SK-N-SH (cell line): ENCODE measurements at regions not wholly inside any gene's neighbourhood (a gene's known extent, or its start where the extent isn't known, plus 50 kb on each side); places are given as distances from the start of the nearest gene placed in this dataset.

Source experiments
- CTCF ChIA-PET: fragments of 300-600, 350-600 bp; formaldehyde crosslinking; extraction: SDS; loops from one replicate; lab custom pipeline; 2021; lab: Yijun Ruan, JAX
- POLR2A ChIA-PET: fragments of 350-600 bp; sonication (Branson Sonifier 250); formaldehyde crosslinking; extraction: SDS; loops from one replicate; lab custom pipeline; 2020; ENCODE audit warnings: antibody characterized with exemption, inconsistent platforms; lab: Yijun Ruan, JAX
- DNase-seq: peaks from one replicate; pipeline ENCODE4 v3.0.0; 2012
- H2AFZ ChIP-seq: fragments of 200-600 bp; sonication (generic); 2 replicates; pipeline ENCODE4 v1.8.1; 2016; ENCODE audit warnings: antibody characterized with exemption, mild to moderate bottlenecking, low read depth
- H3F3A ChIP-seq: fragments of 200-600 bp; sonication (generic); replicated peaks from 2 replicates; pipeline ENCODE3; 2016; ENCODE audit warnings: antibody characterized with exemption, mild to moderate bottlenecking; ENCODE audit not compliant: insufficient read depth
- H3K27ac ChIP-seq, 2 experiments: fragments of 200-500 bp in 1 of 2; fragments of 200-600 bp in 1 of 2; sonication (Bioruptor generic) in 1 of 2; sonication (generic), shearing (Covaris generic) in 1 of 2; 2 replicates each; pipeline versions ENCODE4 v1.5.1 to v1.6.1; 2014 to 2016; ENCODE audit warnings: low read depth in 2 of 2, inconsistent platforms in 1 of 2, low read length in 1 of 2, mild to moderate bottlenecking in 1 of 2, mixed read lengths in 1 of 2
- H3K27me3 ChIP-seq: fragments of 200-600 bp; sonication (generic), shearing (Covaris generic); 2 replicates; pipeline ENCODE4 v1.6.1; 2016; ENCODE audit warnings: mixed run types; ENCODE audit not compliant: insufficient read depth
- H3K36me3 ChIP-seq, 2 experiments: fragments of 200-500 bp in 1 of 2; fragments of 200-600 bp in 1 of 2; sonication (Bioruptor generic) in 1 of 2; sonication (generic) in 1 of 2; replicated peaks in 1 of 2; 2 replicates each; pipeline versions ENCODE3 to v1.5.1; 2014 to 2016; ENCODE audit warnings: low read length in 1 of 2, mild to moderate bottlenecking in 1 of 2; ENCODE audit not compliant: insufficient read depth in 2 of 2, control insufficient read depth in 1 of 2
- H3K4me1 ChIP-seq, 2 experiments: fragments of 200-500 bp in 1 of 2; fragments of 200-600 bp in 1 of 2; sonication (Bioruptor generic) in 1 of 2; sonication (generic), shearing (Covaris generic) in 1 of 2; 2 replicates each; pipeline versions ENCODE4 v1.5.1 to v1.6.1; 2014 to 2016; ENCODE audit warnings: low read depth in 1 of 2, low read length in 1 of 2, mixed run types in 1 of 2; ENCODE audit not compliant: insufficient read depth in 2 of 2, control insufficient read depth in 1 of 2
- H3K4me2 ChIP-seq: fragments of 200-600 bp; sonication (generic), shearing (Covaris generic); 2 replicates; pipeline ENCODE4 v1.6.1; 2017; ENCODE audit warnings: mixed run types
- H3K4me3 ChIP-seq, 2 experiments: fragments of 200-500 bp in 1 of 2; fragments of 200-600 bp in 1 of 2; sonication (Bioruptor generic) in 1 of 2; sonication (generic), shearing (Covaris generic) in 1 of 2; 2 replicates each; pipeline versions ENCODE4 v1.5.1 to v1.8.1; 2014 to 2016; ENCODE audit warnings: low read depth in 2 of 2, inconsistent platforms in 1 of 2, low read length in 1 of 2, mild to moderate bottlenecking in 1 of 2, mixed read lengths in 1 of 2, moderate library complexity in 1 of 2
- H3K79me2 ChIP-seq: fragments of 200-600 bp; sonication (generic); 2 replicates; pipeline ENCODE4 v1.8.1; 2017; ENCODE audit warnings: mild to moderate bottlenecking; ENCODE audit not compliant: insufficient read depth
- H3K9ac ChIP-seq: fragments of 200-600 bp; sonication (generic); 2 replicates; pipeline ENCODE4 v1.6.1; 2017; ENCODE audit warnings: mixed run types
- H3K9me2 ChIP-seq: fragments of 200-600 bp; sonication (generic); 2 replicates; pipeline ENCODE4 v1.6.1; 2017; ENCODE audit warnings: mixed run types
- H3K9me3 ChIP-seq: fragments of 200-600 bp; sonication (generic); 2 replicates; pipeline ENCODE4 v1.6.1; 2017; ENCODE audit warnings: mixed run types, mild to moderate bottlenecking, moderate library complexity
- H4K20me1 ChIP-seq: fragments of 200-600 bp; sonication (generic); 2 replicates; pipeline ENCODE4 v1.6.1; 2017; ENCODE audit warnings: mild to moderate bottlenecking, mixed run types; ENCODE audit not compliant: insufficient read depth
- EZH2phosphoT487 ChIP-seq: fragments of 200-600 bp; sonication (generic); IDR thresholded peaks from 2 replicates; pipeline ENCODE4 v1.6.1; 2017; ENCODE audit warnings: low read depth, mixed run types, mild to moderate bottlenecking, antibody characterized with exemption, moderate library complexity, borderline replicate concordance
- FOSL2 ChIP-seq: IDR thresholded peaks from 2 replicates; pipeline ENCODE4 v1.4.0; 2012; ENCODE audit warnings: low read depth, mild to moderate bottlenecking, moderate library complexity, borderline replicate concordance
- FOXJ3 ChIP-seq: sonication (generic); formaldehyde crosslinking; IDR thresholded peaks from 2 replicates; pipeline ENCODE4 v1.5.1; 2020; ENCODE audit warnings: mild to moderate bottlenecking, missing genetic modification reagents
- GABPA ChIP-seq: IDR thresholded peaks from 2 replicates; pipeline ENCODE4 v1.4.0; 2012; ENCODE audit warnings: low read depth, mild to moderate bottlenecking
- GATA2 ChIP-seq: sonication (generic); formaldehyde crosslinking; IDR thresholded peaks from 2 replicates; pipeline ENCODE4 v1.5.0; 2020; ENCODE audit warnings: mild to moderate bottlenecking, missing genetic modification reagents
- MEF2A ChIP-seq: IDR thresholded peaks from 2 replicates; pipeline ENCODE4 v1.4.0; 2012; ENCODE audit warnings: low read depth, borderline replicate concordance
- RAD21 ChIP-seq: IDR thresholded peaks from 2 replicates; pipeline ENCODE4 v1.6.1; 2012; ENCODE audit warnings: mild to moderate bottlenecking, low read length
- TAF1 ChIP-seq: IDR thresholded peaks from 2 replicates; pipeline ENCODE4 v1.6.1; 2012; ENCODE audit warnings: low read depth, mild to moderate bottlenecking, low read length, moderate library complexity, borderline replicate concordance
- TCF12 ChIP-seq: IDR thresholded peaks from 2 replicates; pipeline ENCODE4 v1.4.0; 2012
- TEAD4 ChIP-seq: IDR thresholded peaks from 2 replicates; pipeline ENCODE4 v1.4.0; 2012; ENCODE audit warnings: mild to moderate bottlenecking, borderline replicate concordance; ENCODE audit not compliant: insufficient read depth
- WGBS: methylation state at CpG from one replicate; pipeline ENCODE4 v1.1.6; 2017; ENCODE audit warnings: low lambda C conversion rate; 5-methylcytosine and 5-hydroxymethylcytosine counted together
- TF ChIP-seq, protein P1 (sequence below): IDR thresholded peaks from 2 replicates; pipeline ENCODE4; 2012
- TF ChIP-seq, protein P2 (sequence below): IDR thresholded peaks from 2 replicates; pipeline ENCODE4 v1.4.0; 2012; ENCODE audit warnings: low read depth, borderline replicate concordance
- TF ChIP-seq, protein P3 (sequence below): fragments of 150-350 bp; IDR thresholded peaks from 2 replicates; pipeline ENCODE4 v1.6.1; 2016; ENCODE audit warnings: mild to moderate bottlenecking, low read depth, low read length
- TF ChIP-seq, protein P4 (sequence below): IDR thresholded peaks from 2 replicates; pipeline ENCODE4 v1.4.0; 2012; ENCODE audit warnings: low read depth
- TF ChIP-seq, protein P5 (sequence below): fragments of 150-350 bp; IDR thresholded peaks from 2 replicates; pipeline ENCODE4 v1.6.1; 2017; ENCODE audit warnings: antibody characterized with exemption, low read length, low read depth, borderline replicate concordance
- TF ChIP-seq, protein P6 (sequence below): IDR thresholded peaks from 2 replicates; pipeline ENCODE4 v1.6.1; 2012; ENCODE audit warnings: mild to moderate bottlenecking, low read depth, low read length, moderate library complexity

DNA sequence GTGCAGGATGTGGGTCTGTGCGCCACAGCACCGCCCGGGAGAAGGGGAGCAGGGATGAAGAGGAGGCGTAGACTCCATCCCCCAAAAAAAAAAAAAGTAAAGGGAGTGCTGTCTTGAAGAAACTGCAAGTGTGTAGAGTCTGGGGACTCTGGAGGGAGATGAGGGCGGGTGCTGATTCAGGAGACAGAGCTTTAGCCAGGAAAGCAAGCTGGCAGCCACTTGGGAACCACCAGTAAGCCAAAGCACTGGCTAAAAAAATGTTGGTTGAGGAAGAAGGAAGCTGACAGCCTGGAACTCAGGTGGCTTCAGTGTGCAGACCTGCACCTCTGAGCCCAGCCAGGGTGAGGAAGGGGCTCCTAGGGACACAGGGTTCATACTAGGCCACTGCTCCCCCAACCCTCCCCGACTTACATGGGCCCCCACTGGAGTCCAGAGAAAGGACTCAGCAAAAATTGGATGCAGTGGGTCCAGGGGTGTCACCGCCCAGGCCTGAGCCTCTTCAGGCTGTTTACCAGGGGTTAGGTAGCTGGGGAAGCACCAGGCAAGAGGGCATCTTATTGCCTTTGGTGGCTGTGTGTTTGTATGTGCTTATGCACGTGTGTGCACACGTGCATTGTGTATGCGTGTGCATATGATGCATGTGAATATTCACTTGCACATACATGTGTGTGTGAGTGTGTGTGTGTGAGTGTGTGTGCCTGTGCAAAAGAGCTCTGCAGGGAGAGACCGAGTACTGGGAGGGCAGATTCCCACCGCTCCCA is 153.5 kb upstream of the MLN start:
- Histone ChIP-seq H2AFZ (no peak overlapping the region), H3K4me2 (no peak overlapping the region), H3K36me3 (no peaks in the 10 kb centered on the region), H3K9ac (no peak overlapping the region), H3K9me3 (no peaks in the 10 kb centered on the region), H3K4me3 (no peak overlapping the region), H3K27ac (no peak overlapping the region), H3K4me1 (peaks cover 0 to 10% of the 10 kb centered on the region in 2 experiments; a peak in 1 of 4 replicates), H4K20me1 (no peaks in the 10 kb centered on the region), H3K79me2 (no peaks in the 10 kb centered on the region), H3K9me2 (no peaks in the 10 kb centered on the region), H3F3A (no peaks in the 10 kb centered on the region), H3K27me3 (no peaks in the 10 kb centered on the region)
- DNase-seq: no peak
- 61% methylated on average over 9 of the region's 12 CpGs for WGBS
- no peak for TF ChIP-seq FOXJ3
- TF ChIP-seq, protein P1, sequence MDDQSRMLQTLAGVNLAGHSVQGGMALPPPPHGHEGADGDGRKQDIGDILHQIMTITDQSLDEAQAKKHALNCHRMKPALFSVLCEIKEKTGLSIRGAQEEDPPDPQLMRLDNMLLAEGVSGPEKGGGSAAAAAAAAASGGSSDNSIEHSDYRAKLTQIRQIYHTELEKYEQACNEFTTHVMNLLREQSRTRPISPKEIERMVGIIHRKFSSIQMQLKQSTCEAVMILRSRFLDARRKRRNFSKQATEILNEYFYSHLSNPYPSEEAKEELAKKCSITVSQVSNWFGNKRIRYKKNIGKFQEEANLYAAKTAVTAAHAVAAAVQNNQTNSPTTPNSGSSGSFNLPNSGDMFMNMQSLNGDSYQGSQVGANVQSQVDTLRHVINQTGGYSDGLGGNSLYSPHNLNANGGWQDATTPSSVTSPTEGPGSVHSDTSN: no peak
- no peak for TF ChIP-seq TEAD4
- no peak for TF ChIP-seq RAD21
- TF ChIP-seq, protein P2, sequence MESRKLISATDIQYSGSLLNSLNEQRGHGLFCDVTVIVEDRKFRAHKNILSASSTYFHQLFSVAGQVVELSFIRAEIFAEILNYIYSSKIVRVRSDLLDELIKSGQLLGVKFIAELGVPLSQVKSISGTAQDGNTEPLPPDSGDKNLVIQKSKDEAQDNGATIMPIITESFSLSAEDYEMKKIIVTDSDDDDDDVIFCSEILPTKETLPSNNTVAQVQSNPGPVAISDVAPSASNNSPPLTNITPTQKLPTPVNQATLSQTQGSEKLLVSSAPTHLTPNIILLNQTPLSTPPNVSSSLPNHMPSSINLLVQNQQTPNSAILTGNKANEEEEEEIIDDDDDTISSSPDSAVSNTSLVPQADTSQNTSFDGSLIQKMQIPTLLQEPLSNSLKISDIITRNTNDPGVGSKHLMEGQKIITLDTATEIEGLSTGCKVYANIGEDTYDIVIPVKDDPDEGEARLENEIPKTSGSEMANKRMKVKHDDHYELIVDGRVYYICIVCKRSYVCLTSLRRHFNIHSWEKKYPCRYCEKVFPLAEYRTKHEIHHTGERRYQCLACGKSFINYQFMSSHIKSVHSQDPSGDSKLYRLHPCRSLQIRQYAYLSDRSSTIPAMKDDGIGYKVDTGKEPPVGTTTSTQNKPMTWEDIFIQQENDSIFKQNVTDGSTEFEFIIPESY: no peak
- no peak for TF ChIP-seq FOSL2
- no peak for TF ChIP-seq TCF12
- TF ChIP-seq, protein P3, sequence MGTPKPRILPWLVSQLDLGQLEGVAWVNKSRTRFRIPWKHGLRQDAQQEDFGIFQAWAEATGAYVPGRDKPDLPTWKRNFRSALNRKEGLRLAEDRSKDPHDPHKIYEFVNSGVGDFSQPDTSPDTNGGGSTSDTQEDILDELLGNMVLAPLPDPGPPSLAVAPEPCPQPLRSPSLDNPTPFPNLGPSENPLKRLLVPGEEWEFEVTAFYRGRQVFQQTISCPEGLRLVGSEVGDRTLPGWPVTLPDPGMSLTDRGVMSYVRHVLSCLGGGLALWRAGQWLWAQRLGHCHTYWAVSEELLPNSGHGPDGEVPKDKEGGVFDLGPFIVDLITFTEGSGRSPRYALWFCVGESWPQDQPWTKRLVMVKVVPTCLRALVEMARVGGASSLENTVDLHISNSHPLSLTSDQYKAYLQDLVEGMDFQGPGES: no peak
- TF ChIP-seq TAF1: no peak
- TF ChIP-seq, protein P4, sequence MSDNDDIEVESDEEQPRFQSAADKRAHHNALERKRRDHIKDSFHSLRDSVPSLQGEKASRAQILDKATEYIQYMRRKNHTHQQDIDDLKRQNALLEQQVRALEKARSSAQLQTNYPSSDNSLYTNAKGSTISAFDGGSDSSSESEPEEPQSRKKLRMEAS: no peak
- TF ChIP-seq EZH2phosphoT487: no peak
- TF ChIP-seq GATA2: no peak
- no peak for TF ChIP-seq MEF2A
- TF ChIP-seq GABPA: no peak
- TF ChIP-seq, protein P5, sequence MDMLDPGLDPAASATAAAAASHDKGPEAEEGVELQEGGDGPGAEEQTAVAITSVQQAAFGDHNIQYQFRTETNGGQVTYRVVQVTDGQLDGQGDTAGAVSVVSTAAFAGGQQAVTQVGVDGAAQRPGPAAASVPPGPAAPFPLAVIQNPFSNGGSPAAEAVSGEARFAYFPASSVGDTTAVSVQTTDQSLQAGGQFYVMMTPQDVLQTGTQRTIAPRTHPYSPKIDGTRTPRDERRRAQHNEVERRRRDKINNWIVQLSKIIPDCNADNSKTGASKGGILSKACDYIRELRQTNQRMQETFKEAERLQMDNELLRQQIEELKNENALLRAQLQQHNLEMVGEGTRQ: no peak
- TF ChIP-seq, protein P6, sequence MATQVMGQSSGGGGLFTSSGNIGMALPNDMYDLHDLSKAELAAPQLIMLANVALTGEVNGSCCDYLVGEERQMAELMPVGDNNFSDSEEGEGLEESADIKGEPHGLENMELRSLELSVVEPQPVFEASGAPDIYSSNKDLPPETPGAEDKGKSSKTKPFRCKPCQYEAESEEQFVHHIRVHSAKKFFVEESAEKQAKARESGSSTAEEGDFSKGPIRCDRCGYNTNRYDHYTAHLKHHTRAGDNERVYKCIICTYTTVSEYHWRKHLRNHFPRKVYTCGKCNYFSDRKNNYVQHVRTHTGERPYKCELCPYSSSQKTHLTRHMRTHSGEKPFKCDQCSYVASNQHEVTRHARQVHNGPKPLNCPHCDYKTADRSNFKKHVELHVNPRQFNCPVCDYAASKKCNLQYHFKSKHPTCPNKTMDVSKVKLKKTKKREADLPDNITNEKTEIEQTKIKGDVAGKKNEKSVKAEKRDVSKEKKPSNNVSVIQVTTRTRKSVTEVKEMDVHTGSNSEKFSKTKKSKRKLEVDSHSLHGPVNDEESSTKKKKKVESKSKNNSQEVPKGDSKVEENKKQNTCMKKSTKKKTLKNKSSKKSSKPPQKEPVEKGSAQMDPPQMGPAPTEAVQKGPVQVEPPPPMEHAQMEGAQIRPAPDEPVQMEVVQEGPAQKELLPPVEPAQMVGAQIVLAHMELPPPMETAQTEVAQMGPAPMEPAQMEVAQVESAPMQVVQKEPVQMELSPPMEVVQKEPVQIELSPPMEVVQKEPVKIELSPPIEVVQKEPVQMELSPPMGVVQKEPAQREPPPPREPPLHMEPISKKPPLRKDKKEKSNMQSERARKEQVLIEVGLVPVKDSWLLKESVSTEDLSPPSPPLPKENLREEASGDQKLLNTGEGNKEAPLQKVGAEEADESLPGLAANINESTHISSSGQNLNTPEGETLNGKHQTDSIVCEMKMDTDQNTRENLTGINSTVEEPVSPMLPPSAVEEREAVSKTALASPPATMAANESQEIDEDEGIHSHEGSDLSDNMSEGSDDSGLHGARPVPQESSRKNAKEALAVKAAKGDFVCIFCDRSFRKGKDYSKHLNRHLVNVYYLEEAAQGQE: no peak
- POLR2A ChIA-PET: no interaction called here
- CTCF ChIA-PET: interaction anchor here (3.7 to 4.9 kb wide), 3 partner anchors 14 to 186 kb away, joined by 18 to 25 read pairs (median 18); no protein-coding TSS in a partner anchor
